ENCODE measurements at regions not wholly inside any gene's neighbourhood (a gene's known extent, or its start where the extent isn't known, plus 50 kb on each side); places are given as distances from the start of the nearest gene placed in this dataset.

- H3K9me3 Mint-ChIP-seq = peaks cover 0 to 4% of the 10 kb centered on the region in 2 experiments; a peak in 2 of 5 replicates
These were observed 170.0 kb downstream of the ENGASE start for GRCh38 chr17:79244665-79245064.

More at GRCh38 chr17:79244665-79245064, 170.0 kb downstream of the ENGASE start:
- no peak overlapping the region for H3K4ac ChIP-seq (ENCODE audit: low read depth, low read length)
- no peak overlapping the region for H4K91ac ChIP-seq (ENCODE audit: insufficient read length, low read depth, low read length)
- H3K4me3 Mint-ChIP-seq = no peak overlapping the region
- no peak for DNase-seq
- H3K27ac ChIP-seq (ENCODE audit: insufficient read length, low read depth, low read length) = no peak overlapping the region
- H2BK20ac ChIP-seq (ENCODE audit: low read depth, low read length, poor library complexity, severe bottlenecking) = no peak overlapping the region
- no peaks in the 10 kb centered on the region for H4K20me1 ChIP-seq (ENCODE audit: control insufficient read depth, insufficient read depth, insufficient read length)
- H3K4me2 ChIP-seq (ENCODE audit: insufficient read depth, insufficient read length, low read length) = no peak overlapping the region
- H3K56ac ChIP-seq (ENCODE audit: insufficient read length, low read depth, low read length) = no peak overlapping the region
- no peaks in the 10 kb centered on the region for H3K27me3 ChIP-seq (ENCODE audit: insufficient read depth, low read length)
- H3K79me1 ChIP-seq (ENCODE audit: insufficient read depth, low read depth, low read length, poor library complexity, severe bottlenecking) = no peaks in the 10 kb centered on the region
- H3K18ac ChIP-seq (ENCODE audit: insufficient read length, low read depth, low read length) = no peak overlapping the region
- H2BK12ac ChIP-seq (ENCODE audit: insufficient read length, low read depth, low read length) = no peak overlapping the region
- no peak overlapping the region for H2BK5ac ChIP-seq (ENCODE audit: insufficient read length, low read length)
- TF ChIP-seq, protein P1, sequence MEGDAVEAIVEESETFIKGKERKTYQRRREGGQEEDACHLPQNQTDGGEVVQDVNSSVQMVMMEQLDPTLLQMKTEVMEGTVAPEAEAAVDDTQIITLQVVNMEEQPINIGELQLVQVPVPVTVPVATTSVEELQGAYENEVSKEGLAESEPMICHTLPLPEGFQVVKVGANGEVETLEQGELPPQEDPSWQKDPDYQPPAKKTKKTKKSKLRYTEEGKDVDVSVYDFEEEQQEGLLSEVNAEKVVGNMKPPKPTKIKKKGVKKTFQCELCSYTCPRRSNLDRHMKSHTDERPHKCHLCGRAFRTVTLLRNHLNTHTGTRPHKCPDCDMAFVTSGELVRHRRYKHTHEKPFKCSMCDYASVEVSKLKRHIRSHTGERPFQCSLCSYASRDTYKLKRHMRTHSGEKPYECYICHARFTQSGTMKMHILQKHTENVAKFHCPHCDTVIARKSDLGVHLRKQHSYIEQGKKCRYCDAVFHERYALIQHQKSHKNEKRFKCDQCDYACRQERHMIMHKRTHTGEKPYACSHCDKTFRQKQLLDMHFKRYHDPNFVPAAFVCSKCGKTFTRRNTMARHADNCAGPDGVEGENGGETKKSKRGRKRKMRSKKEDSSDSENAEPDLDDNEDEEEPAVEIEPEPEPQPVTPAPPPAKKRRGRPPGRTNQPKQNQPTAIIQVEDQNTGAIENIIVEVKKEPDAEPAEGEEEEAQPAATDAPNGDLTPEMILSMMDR (conservative IDR thresholded peaks at IDR 0.05) = no peak
- no peak overlapping the region for H4K5ac ChIP-seq (ENCODE audit: insufficient read length, low read depth, low read length)
- no peak overlapping the region for H2BK120ac ChIP-seq (ENCODE audit: low read depth, low read length, poor library complexity, severe bottlenecking)
- no peak overlapping the region for H3K9ac ChIP-seq (ENCODE audit: extremely low read depth, insufficient read length, low read length)
- H3K9me3 ChIP-seq (ENCODE audit: control insufficient read depth, low read depth, low read length) = no peaks in the 10 kb centered on the region
- no peak overlapping the region for H2BK15ac ChIP-seq (ENCODE audit: low read depth, low read length)
- peaks cover 19% of the 10 kb centered on the region for H3K27me3 Mint-ChIP-seq (ENCODE audit: low read depth)
- H3K36me3 Mint-ChIP-seq (ENCODE audit: insufficient read depth in 1 of 3, low read depth in 3 of 3) = peaks cover 0 to 2% (median 0%) of the 10 kb centered on the region in 3 experiments; a peak in 2 of 7 replicates
- H3K23ac ChIP-seq (ENCODE audit: insufficient read length, low read depth, low read length) = no peak overlapping the region
- H4K8ac ChIP-seq (replicated peaks; ENCODE audit: insufficient read length, low read depth, low read length) = no peak overlapping the region
- no peak overlapping the region for H2AK5ac ChIP-seq (ENCODE audit: insufficient read length, low read length)
- no peak overlapping the region for H3K14ac ChIP-seq (ENCODE audit: insufficient read depth, low read length)
- H3K4me1 Mint-ChIP-seq = peaks cover 2 to 5% of the 10 kb centered on the region in 2 experiments; a peak in 2 of 4 replicates
- H3K23me2 ChIP-seq (ENCODE audit: insufficient read length, low read depth, low read length, poor library complexity, severe bottlenecking) = no peaks in the 10 kb centered on the region
- H2AFZ ChIP-seq (ENCODE audit: low read length) = no peak overlapping the region
- H3K27ac Mint-ChIP-seq = no peak overlapping the region
- no peaks in the 10 kb centered on the region for H3K79me2 ChIP-seq (ENCODE audit: insufficient read depth, low read length)
- no peak overlapping the region for H3T11ph ChIP-seq (ENCODE audit: low read length)
- no peaks in the 10 kb centered on the region for H3K4me1 ChIP-seq (ENCODE audit: insufficient read depth, low read length)

Data from H9 (cell line).